IMR-90 (cell line): ENCODE measurements at regions not wholly inside any gene's neighbourhood (a gene's known extent, or its start where the extent isn't known, plus 50 kb on each side); places are given as distances from the start of the nearest gene placed in this dataset.
"Not testable (repeated sequence)": the region's sequence is repeated elsewhere in the genome, so short reads cannot be mapped to it uniquely, and the experiment has no call there.

ENCODE experiments used
- ATAC-seq: fragments of 200-7000 bp; cut with Tn5 transposase; 2 replicates; pipeline ENCODE4 v1.9.1; 2020; ENCODE audit warnings: low read depth, mild to moderate bottlenecking, moderate library complexity
- BruUV-seq: library from RNA; stranded (reverse); fragments of 400-500 nt; replicated peaks from 2 replicates; lab custom pipeline; 2021; lab: Mats Ljungman, UMichigan
- CTCF ChIA-PET: fragments of 300-600 bp; formaldehyde crosslinking; extraction: SDS; loops from one replicate; lab custom pipeline; 2021; ENCODE audit warnings: antibody characterized with exemption; lab: Yijun Ruan, JAX
- POLR2A ChIA-PET: fragments of 300-600 bp; sonication (Branson Sonifier 250); formaldehyde crosslinking; loops from one replicate; lab custom pipeline; 2022; ENCODE audit warnings: antibody characterized with exemption; ENCODE audit not compliant: unreplicated experiment; lab: Charles Lee
- DNase-seq: peaks from one replicate; pipeline ENCODE4 v3.0.0; 2013
- H2AFZ ChIP-seq: replicated peaks from 2 replicates; pipeline ENCODE3; 2013; ENCODE audit warnings: low read length, mild to moderate bottlenecking; ENCODE audit not compliant: poor library complexity
- H2AK5ac ChIP-seq: 2 replicates; pipeline ENCODE4 v1.6.1; 2013; ENCODE audit warnings: low read depth, low read length, inconsistent platforms
- H2AK9ac ChIP-seq: replicated peaks from 2 replicates; pipeline ENCODE3; 2013; ENCODE audit warnings: mild to moderate bottlenecking, low read depth, low read length, moderate library complexity; ENCODE audit not compliant: poor library complexity
- H2BK120ac ChIP-seq: 2 replicates; pipeline ENCODE4 v1.6.1; 2013; ENCODE audit warnings: low read depth, low read length, inconsistent platforms
- H2BK15ac ChIP-seq: 3 replicates; pipeline ENCODE4 v1.6.1; 2013; ENCODE audit warnings: low read depth, low read length, inconsistent platforms
- H2BK20ac ChIP-seq: 2 replicates; pipeline ENCODE4 v1.6.1; 2013; ENCODE audit warnings: low read depth, mild to moderate bottlenecking, inconsistent platforms, low read length, moderate library complexity
- H2BK5ac ChIP-seq: 2 replicates; pipeline ENCODE4 v1.6.1; 2013; ENCODE audit warnings: mild to moderate bottlenecking, low read depth, low read length, inconsistent platforms; ENCODE audit not compliant: poor library complexity, severe bottlenecking
- H3K14ac ChIP-seq: replicated peaks from 2 replicates; pipeline ENCODE4 v1.6.1; 2013; ENCODE audit warnings: low read depth, low read length, inconsistent platforms
- H3K18ac ChIP-seq: 2 replicates; pipeline ENCODE4 v1.6.1; 2013; ENCODE audit warnings: low read depth, low read length, control low read depth
- H3K23ac ChIP-seq: 2 replicates; pipeline ENCODE4 v1.6.1; 2013; ENCODE audit warnings: low read depth, low read length, inconsistent platforms
- H3K27ac ChIP-seq: 2 replicates; pipeline ENCODE4 v1.5.1; 2013; ENCODE audit warnings: mild to moderate bottlenecking, control low read depth, low read length; ENCODE audit not compliant: insufficient read depth
- H3K27me3 ChIP-seq: 2 replicates; pipeline ENCODE4 v1.6.1; 2013; ENCODE audit warnings: low read length; ENCODE audit not compliant: control insufficient read depth, insufficient read depth
- H3K36me3 ChIP-seq: 2 replicates; pipeline ENCODE4 v1.6.1; 2013; ENCODE audit warnings: low read length, mixed read lengths; ENCODE audit not compliant: control insufficient read depth, insufficient read depth
- H3K4ac ChIP-seq: 2 replicates; pipeline ENCODE4 v1.6.1; 2013; ENCODE audit warnings: low read depth, low read length, inconsistent platforms
- H3K4me1 ChIP-seq: 2 replicates; pipeline ENCODE4 v1.6.1; 2013; ENCODE audit warnings: low read length, mixed read lengths; ENCODE audit not compliant: control insufficient read depth, insufficient read depth
- H3K4me2 ChIP-seq: 2 replicates; pipeline ENCODE4 v1.6.1; 2013; ENCODE audit warnings: low read depth, mild to moderate bottlenecking, control low read depth, low read length, moderate library complexity
- H3K4me3 ChIP-seq: 2 replicates; pipeline ENCODE4 v1.5.1; 2013; ENCODE audit warnings: low read depth, mild to moderate bottlenecking, control low read depth, low read length, moderate library complexity; ENCODE audit not compliant: insufficient read depth
- H3K56ac ChIP-seq: 2 replicates; pipeline ENCODE4 v1.6.1; 2013; ENCODE audit warnings: low read length, inconsistent platforms; ENCODE audit not compliant: insufficient read depth; ENCODE audit errors: extremely low read depth
- H3K79me1 ChIP-seq, 2 experiments: 2 replicates each; pipeline ENCODE4 v1.6.1; 2013; ENCODE audit warnings: low read length in 2 of 2, inconsistent platforms in 1 of 2, low read depth in 1 of 2
- H3K9ac ChIP-seq: 2 replicates; pipeline ENCODE4 v1.6.1; 2013; ENCODE audit warnings: low read depth, low read length, control low read depth
- H3K9me1 ChIP-seq: 2 replicates; pipeline ENCODE4 v1.6.1; 2013; ENCODE audit warnings: low read length, inconsistent platforms; ENCODE audit not compliant: insufficient read depth
- H3K9me3 ChIP-seq: 2 replicates; pipeline ENCODE4 v1.6.1; 2013; ENCODE audit warnings: low read length; ENCODE audit not compliant: control insufficient read depth, insufficient read depth
- H4K20me1 ChIP-seq: 2 replicates; pipeline ENCODE4 v1.6.1; 2013; ENCODE audit warnings: low read length, inconsistent platforms; ENCODE audit not compliant: insufficient read depth
- H4K5ac ChIP-seq: 2 replicates; pipeline ENCODE4 v1.6.1; 2013; ENCODE audit warnings: mild to moderate bottlenecking, low read depth, low read length, control low read depth
- H4K8ac ChIP-seq, 2 experiments: 2 replicates each; pipeline ENCODE4 v1.6.1; 2013; ENCODE audit warnings: low read depth in 2 of 2, low read length in 2 of 2, control low read depth in 1 of 2, inconsistent platforms in 1 of 2
- H4K91ac ChIP-seq: 2 replicates; pipeline ENCODE4 v1.6.1; 2013; ENCODE audit warnings: low read depth, low read length, inconsistent platforms; ENCODE audit not compliant: insufficient read depth
- CEBPB ChIP-seq: IDR thresholded peaks from 2 replicates; pipeline ENCODE4 v1.6.1; 2012; ENCODE audit warnings: low read depth, low read length, improper control_type of control experiment
- FOS ChIP-seq: fragments of 150-350 bp; IDR thresholded peaks from 2 replicates; pipeline ENCODE4 v1.6.1; 2016; ENCODE audit warnings: low read depth, low read length
- MAFK ChIP-seq: IDR thresholded peaks from 2 replicates; pipeline ENCODE4 v1.6.1; 2012; ENCODE audit warnings: low read depth, low read length, improper control_type of control experiment
- MAZ ChIP-seq: IDR thresholded peaks from 2 replicates; pipeline ENCODE4 v1.6.1; 2012; ENCODE audit warnings: low read depth, mild to moderate bottlenecking, low read length, improper control_type of control experiment, moderate library complexity, borderline replicate concordance
- MXI1 ChIP-seq: IDR thresholded peaks from 2 replicates; pipeline ENCODE4 v1.6.1; 2012; ENCODE audit warnings: low read depth, mild to moderate bottlenecking, low read length, moderate library complexity, borderline replicate concordance
- NFE2L2 ChIP-seq: fragments of 150-350 bp; IDR thresholded peaks from 2 replicates; pipeline ENCODE4 v1.6.1; 2016; ENCODE audit warnings: low read depth, mild to moderate bottlenecking, low read length
- RCOR1 ChIP-seq: IDR thresholded peaks from 2 replicates; pipeline ENCODE4 v1.6.1; 2012; ENCODE audit warnings: mild to moderate bottlenecking, low read length, improper control_type of control experiment; ENCODE audit not compliant: insufficient replicate concordance
- RFX5 ChIP-seq: IDR thresholded peaks from 2 replicates; pipeline ENCODE4 v1.8.0; 2012; ENCODE audit warnings: low read depth, mild to moderate bottlenecking, low read length, moderate library complexity
- SMC3 ChIP-seq: fragments of 150-350 bp; IDR thresholded peaks from 2 replicates; pipeline ENCODE4 v1.6.1; 2016; ENCODE audit warnings: low read depth, mild to moderate bottlenecking, antibody characterized with exemption, low read length, moderate library complexity
- WGBS, 2 experiments: methylation state at CpG; one replicate each; pipeline versions ENCODE4 v1.1.5 to v1.1.7; 2013; ENCODE audit warnings: missing lambda C conversion rate in 2 of 2; ENCODE audit not compliant: insufficient read length in 1 of 2; ENCODE audit errors: extremely low coverage in 2 of 2; 5-methylcytosine and 5-hydroxymethylcytosine counted together
- dilution Hi-C: fragments of 300-500 bp; cut with HindIII; formaldehyde crosslinking; loops from one replicate; pipeline ENCODE4 v1.14.3; 2018; ENCODE audit warnings: low sequenced_read_pairs; ENCODE audit not compliant: unreplicated experiment
- in situ Hi-C: fragments of 300-500 bp; cut with MboI; formaldehyde crosslinking; loops from 3 replicates; pipeline ENCODE4 v1.14.3; 2019; ENCODE audit warnings: low sequenced_read_pairs, inconsistent platforms, mixed read lengths
- intact Hi-C: fragments of 100-400 bp; cut with micrococcal nuclease; formaldehyde crosslinking; loops from 2 replicates; pipeline ENCODE4 v1.10.0; 2022
- TF ChIP-seq, protein P1 (sequence below): fragments of 150-350 bp; IDR thresholded peaks from 2 replicates; pipeline ENCODE4 v1.6.1; 2017; ENCODE audit warnings: mild to moderate bottlenecking, antibody characterized with exemption, low read length, low read depth

DNA sequence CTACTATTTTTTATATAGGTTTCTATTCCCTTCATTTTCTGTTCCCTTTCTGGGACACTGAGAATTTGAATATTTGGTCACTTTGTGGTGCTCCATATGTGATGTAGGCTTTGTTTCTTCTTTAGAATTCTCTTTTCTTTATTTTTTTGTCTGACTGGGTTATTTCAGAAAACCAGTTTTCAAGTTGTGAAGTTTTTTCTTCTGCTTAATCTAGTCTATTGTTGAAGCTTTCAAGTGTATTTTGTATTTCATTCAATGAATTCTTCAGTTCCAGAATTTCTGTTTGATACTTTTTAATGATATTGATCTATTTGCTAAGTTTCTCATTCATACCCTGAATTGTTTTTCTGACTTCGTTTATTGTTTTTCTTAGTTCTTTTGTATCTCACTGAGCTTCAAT, 96.2 kb upstream of the HAND2 start:
- H2AK9ac ChIP-seq = no peak overlapping the region
- H3K36me3 ChIP-seq = no peaks in the 10 kb centered on the region
- H3K9me1 ChIP-seq = no peaks in the 10 kb centered on the region
- H3K56ac ChIP-seq = no peak overlapping the region
- dilution Hi-C loops = no loop called here
- no peak overlapping the region for H2BK15ac ChIP-seq
- H2AK5ac ChIP-seq = no peak overlapping the region
- no peaks in the 10 kb centered on the region for H3K79me1 ChIP-seq
- H3K4me3 ChIP-seq = no peak overlapping the region
- H3K18ac ChIP-seq = no peak overlapping the region
- H3K4me1 ChIP-seq = no peaks in the 10 kb centered on the region
- no peak for TF ChIP-seq MXI1
- no peak for TF ChIP-seq SMC3
- no peak for TF ChIP-seq MAFK
- TF ChIP-seq NFE2L2 = no peak
- TF ChIP-seq CEBPB = no peak
- TF ChIP-seq MAZ = no peak
- no peak for TF ChIP-seq FOS
- no peak for TF ChIP-seq RCOR1
- TF ChIP-seq, protein P1, sequence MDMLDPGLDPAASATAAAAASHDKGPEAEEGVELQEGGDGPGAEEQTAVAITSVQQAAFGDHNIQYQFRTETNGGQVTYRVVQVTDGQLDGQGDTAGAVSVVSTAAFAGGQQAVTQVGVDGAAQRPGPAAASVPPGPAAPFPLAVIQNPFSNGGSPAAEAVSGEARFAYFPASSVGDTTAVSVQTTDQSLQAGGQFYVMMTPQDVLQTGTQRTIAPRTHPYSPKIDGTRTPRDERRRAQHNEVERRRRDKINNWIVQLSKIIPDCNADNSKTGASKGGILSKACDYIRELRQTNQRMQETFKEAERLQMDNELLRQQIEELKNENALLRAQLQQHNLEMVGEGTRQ = no peak
- TF ChIP-seq RFX5 = no peak
- H3K23ac ChIP-seq = no peak overlapping the region
- no CpG with 5 or more reads among the region's 1 CpG for WGBS, 2 experiments
- no peak overlapping the region for H3K4me2 ChIP-seq
- H2BK5ac ChIP-seq = no peak overlapping the region
- H4K8ac ChIP-seq = no peak overlapping the region
- in situ Hi-C loops = no loop called here
- intact Hi-C loops = no loop called here
- H3K27ac ChIP-seq = no peak overlapping the region
- CTCF ChIA-PET = no interaction called here
- BruUV-seq = no TSS peak
- no peak overlapping the region for H2AFZ ChIP-seq
- POLR2A ChIA-PET = no interaction called here
- no peak overlapping the region for H3K14ac ChIP-seq
- DNase-seq (no peak), ATAC-seq (no peak)
- peaks cover 5% of the 10 kb centered on the region for H3K9me3 ChIP-seq
- no peak overlapping the region for H2BK120ac ChIP-seq
- H3K9ac ChIP-seq = no peak overlapping the region
- H4K20me1 ChIP-seq = no peaks in the 10 kb centered on the region
- H4K5ac ChIP-seq = no peak overlapping the region
- H4K91ac ChIP-seq = no peak overlapping the region
- H3K27me3 ChIP-seq = no peaks in the 10 kb centered on the region
- no peak overlapping the region for H2BK20ac ChIP-seq
- H3K4ac ChIP-seq = no peak overlapping the region

GRCh38 chr4:173618648-173619047, 88.6 kb upstream of the HAND2 start:
- H2AFZ ChIP-seq, H3K9me1 ChIP-seq, H2BK120ac ChIP-seq, H4K91ac ChIP-seq, DNase-seq, H2AK5ac ChIP-seq, intact Hi-C loops, H2BK5ac ChIP-seq, H3K9ac ChIP-seq, BruUV-seq, H3K23ac ChIP-seq, in situ Hi-C loops, H3K4me3 ChIP-seq, H3K79me1 ChIP-seq, H2BK15ac ChIP-seq, H2BK20ac ChIP-seq, H3K18ac ChIP-seq, POLR2A ChIA-PET, H4K5ac ChIP-seq, H3K4ac ChIP-seq, ATAC-seq, H3K36me3 ChIP-seq, H3K27me3 ChIP-seq, H3K4me2 ChIP-seq, H4K20me1 ChIP-seq, H3K27ac ChIP-seq, H3K14ac ChIP-seq, H2AK9ac ChIP-seq, dilution Hi-C loops, H4K8ac ChIP-seq, H3K56ac ChIP-seq, H3K4me1 ChIP-seq, CTCF ChIA-PET, H3K9me3 ChIP-seq: not testable (repeated sequence)
- 56% methylated on average over 2 of the region's 5 CpGs; no CpG with 5 or more reads in 1 of the 2 experiments for WGBS, 2 experiments
